ENCODE measurements at regions not wholly inside any gene's neighbourhood (a gene's known extent, or its start where the extent isn't known, plus 50 kb on each side); places are given as distances from the start of the nearest gene placed in this dataset.

GRCh38 chr15:37873336-37873735 lies 61.1 kb upstream of the TMCO5A start:
- no peak overlapping the region for H3K4me3 ChIP-seq (ENCODE audit: low read depth, low read length)
- peak; percentile 61 for DNase-seq (ENCODE audit: low read depth)
- TF ChIP-seq, protein P1, sequence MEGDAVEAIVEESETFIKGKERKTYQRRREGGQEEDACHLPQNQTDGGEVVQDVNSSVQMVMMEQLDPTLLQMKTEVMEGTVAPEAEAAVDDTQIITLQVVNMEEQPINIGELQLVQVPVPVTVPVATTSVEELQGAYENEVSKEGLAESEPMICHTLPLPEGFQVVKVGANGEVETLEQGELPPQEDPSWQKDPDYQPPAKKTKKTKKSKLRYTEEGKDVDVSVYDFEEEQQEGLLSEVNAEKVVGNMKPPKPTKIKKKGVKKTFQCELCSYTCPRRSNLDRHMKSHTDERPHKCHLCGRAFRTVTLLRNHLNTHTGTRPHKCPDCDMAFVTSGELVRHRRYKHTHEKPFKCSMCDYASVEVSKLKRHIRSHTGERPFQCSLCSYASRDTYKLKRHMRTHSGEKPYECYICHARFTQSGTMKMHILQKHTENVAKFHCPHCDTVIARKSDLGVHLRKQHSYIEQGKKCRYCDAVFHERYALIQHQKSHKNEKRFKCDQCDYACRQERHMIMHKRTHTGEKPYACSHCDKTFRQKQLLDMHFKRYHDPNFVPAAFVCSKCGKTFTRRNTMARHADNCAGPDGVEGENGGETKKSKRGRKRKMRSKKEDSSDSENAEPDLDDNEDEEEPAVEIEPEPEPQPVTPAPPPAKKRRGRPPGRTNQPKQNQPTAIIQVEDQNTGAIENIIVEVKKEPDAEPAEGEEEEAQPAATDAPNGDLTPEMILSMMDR (conservative IDR thresholded peaks at IDR 0.05; ENCODE audit: low read depth, low read length) = no peak

- no peak for DNase-seq (ENCODE audit: low read depth)
- no peak overlapping the region for H3K4me3 ChIP-seq (ENCODE audit: low read depth, low read length)
- TF ChIP-seq, protein P1 (conservative IDR thresholded peaks at IDR 0.05; ENCODE audit: low read depth, low read length) = no peak
Observed at GRCh38 chr15:37876900-37877299, 57.5 kb upstream of the TMCO5A start.

GRCh38 chr15:37877851-37878741 lies 56.3 kb upstream of the TMCO5A start:
- peak; percentile 92 for DNase-seq (ENCODE audit: low read depth)

GRCh38 chr15:37880009-37880834 lies 54.2 kb upstream of the TMCO5A start:
- TF ChIP-seq, protein P1 (conservative IDR thresholded peaks at IDR 0.05; ENCODE audit: low read depth, low read length) = peak; percentile 85
- DNase-seq (ENCODE audit: low read depth) = peak; percentile 84
- no peak overlapping the region for H3K4me3 ChIP-seq (ENCODE audit: low read depth, low read length)

More at GRCh38 chr15:37877851-37878741, 56.3 kb upstream of the TMCO5A start:
- TF ChIP-seq, protein P1 (conservative IDR thresholded peaks at IDR 0.05; ENCODE audit: low read depth, low read length) = no peak
- H3K4me3 ChIP-seq (ENCODE audit: low read depth, low read length) = no peak overlapping the region

- no peak overlapping the region for H3K4me3 ChIP-seq (ENCODE audit: low read depth, low read length)
- no peak for DNase-seq (ENCODE audit: low read depth)
- TF ChIP-seq, protein P1 (conservative IDR thresholded peaks at IDR 0.05; ENCODE audit: low read depth, low read length) = no peak
Observed at GRCh38 chr15:37880835-37881153, 53.6 kb upstream of the TMCO5A start.

DNA sequence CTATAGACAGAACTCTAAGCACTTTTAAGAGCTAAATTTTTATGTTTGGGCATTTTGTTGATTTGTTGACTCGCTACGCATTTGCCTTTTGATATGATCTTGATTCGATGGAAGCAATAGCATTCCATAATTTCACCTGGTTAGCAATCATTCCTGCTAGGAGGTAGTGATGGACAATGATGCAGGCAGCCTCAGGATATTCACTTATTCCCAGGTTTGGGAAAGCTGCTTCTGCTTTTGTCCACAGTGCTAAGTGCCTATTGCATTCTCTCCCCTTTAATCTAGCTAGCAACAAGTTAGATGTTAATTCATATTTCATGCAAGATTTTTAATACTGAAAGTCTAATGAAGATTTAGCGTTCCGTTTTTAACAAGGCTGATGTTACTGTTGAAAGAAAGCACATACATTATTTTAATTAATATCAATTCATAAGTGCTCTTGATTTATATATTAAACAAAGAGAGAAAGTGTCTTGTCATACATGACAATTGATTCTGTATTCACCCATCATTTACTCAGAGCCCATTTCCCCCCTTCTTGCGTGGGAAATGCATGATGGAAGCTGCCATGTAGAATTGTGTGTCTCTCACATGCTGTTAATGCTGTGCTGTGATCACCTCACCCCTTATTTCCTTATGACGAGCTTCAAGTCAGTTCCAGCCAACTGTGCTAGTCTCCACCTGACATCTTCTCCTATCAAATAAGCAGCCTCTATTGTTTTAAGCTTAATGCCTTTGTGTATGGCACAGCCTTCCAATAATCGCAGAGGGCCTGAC lies 53.0 kb upstream of the TMCO5A start:
- H3K4me3 ChIP-seq (ENCODE audit: low read depth, low read length) = no peak overlapping the region
- DNase-seq (ENCODE audit: low read depth) = no peak
- TF ChIP-seq, protein P1 (conservative IDR thresholded peaks at IDR 0.05; ENCODE audit: low read depth, low read length) = no peak

All from choroid plexus epithelial cell (primary cell).